ENCODE measurements at regions not wholly inside any gene's neighbourhood (a gene's known extent, or its start where the extent isn't known, plus 50 kb on each side); places are given as distances from the start of the nearest gene placed in this dataset.

GRCh38 chr10:100683545-100684300 is 61.7 kb upstream of the PAX2 start:
- no peak overlapping the region for H4K8ac ChIP-seq (ENCODE audit: low read depth in 2 of 2, low read length in 2 of 2)
- no peak overlapping the region for H2BK20ac ChIP-seq (ENCODE audit: low read depth, low read length)
- no peak overlapping the region for H4K91ac ChIP-seq (ENCODE audit: insufficient read depth, low read depth, low read length)
- no peaks in the 10 kb centered on the region for H3K36me3 ChIP-seq (ENCODE audit: control insufficient read depth, insufficient read depth, low read length)
- no peaks in the 10 kb centered on the region; the same call in 1 of the 2 replicates for H3K9me1 ChIP-seq (ENCODE audit: insufficient read depth, low read length)
- H2BK120ac ChIP-seq (ENCODE audit: low read depth, low read length) = no peak overlapping the region
- H3K23ac ChIP-seq (ENCODE audit: low read depth, low read length) = no peak overlapping the region
- ChIA-PET CTCF (interaction anchor here (2.1 kb wide), 1 partner anchor 10 kb away, joined by 5 read pairs; no protein-coding TSS in a partner anchor), POLR2A (ENCODE audit: unreplicated experiment) (no interaction called here)
- no peak overlapping the region for H2AK9ac ChIP-seq (replicated peaks; ENCODE audit: low read depth, low read length, poor library complexity)
- no peak overlapping the region for H2BK15ac ChIP-seq (ENCODE audit: low read depth, low read length)
- H2BK5ac ChIP-seq (ENCODE audit: low read depth, low read length, poor library complexity, severe bottlenecking) = no peak overlapping the region
- no peak overlapping the region for H4K5ac ChIP-seq (ENCODE audit: low read depth, low read length)
- H2AFZ ChIP-seq (replicated peaks; ENCODE audit: low read length, poor library complexity) = no peak overlapping the region
- no peak overlapping the region for H3K4me2 ChIP-seq (ENCODE audit: low read depth, low read length)
- no peaks in the 10 kb centered on the region for H4K20me1 ChIP-seq (ENCODE audit: insufficient read depth, low read length)
- intact Hi-C loops (cut with micrococcal nuclease) = no loop called here
- no peaks in the 10 kb centered on the region for H3K9me3 ChIP-seq (ENCODE audit: control insufficient read depth, insufficient read depth, low read length)
- no peaks in the 10 kb centered on the region for H3K4me1 ChIP-seq (ENCODE audit: control insufficient read depth, insufficient read depth, low read length)
- H2AK5ac ChIP-seq (ENCODE audit: low read depth, low read length) = no peak overlapping the region
- dilution Hi-C loops (cut with HindIII; ENCODE audit: low sequenced_read_pairs, unreplicated experiment) = no loop called here
- no peak overlapping the region for H3K14ac ChIP-seq (replicated peaks; ENCODE audit: low read depth, low read length)
- no peak overlapping the region for H3K56ac ChIP-seq (ENCODE audit: extremely low read depth, insufficient read depth, low read length)
- no peak for TF ChIP-seq CEBPB (IDR thresholded peaks at IDR 0.05; ENCODE audit: low read depth, low read length)
- ATAC-seq (ENCODE audit: low read depth) (no peak), DNase-seq (no peak)
- H3K9ac ChIP-seq (ENCODE audit: low read depth, low read length) = no peak overlapping the region
- H3K4ac ChIP-seq (ENCODE audit: low read depth, low read length) = no peak overlapping the region
- in situ Hi-C loops (cut with MboI; ENCODE audit: low sequenced_read_pairs) = no loop called here
- no TSS peak for BruUV-seq (replicated peaks)
- no peak overlapping the region for H3K18ac ChIP-seq (ENCODE audit: low read depth, low read length)
- H3K79me1 ChIP-seq (ENCODE audit: low read depth in 1 of 2, low read length in 2 of 2) = no peaks in the 10 kb centered on the region
- H3K27me3 ChIP-seq (ENCODE audit: control insufficient read depth, insufficient read depth, low read length) = peaks cover 59% of the 10 kb centered on the region
- 2% methylated on average over 6 of the region's 14 CpGs; no CpG with 5 or more reads in 1 of the 2 experiments for WGBS, 2 experiments (ENCODE audit: extremely low coverage in 2 of 2, insufficient read length in 1 of 2)
- H3K27ac ChIP-seq (ENCODE audit: insufficient read depth, low read length) = no peak overlapping the region
- no peak overlapping the region for H3K4me3 ChIP-seq (ENCODE audit: insufficient read depth, low read depth, low read length)
